Suprapubic skin (tissue), 4 donors: ENCODE measurements at regions not wholly inside any gene's neighbourhood (a gene's known extent, or its start where the extent isn't known, plus 50 kb on each side); places are given as distances from the start of the nearest gene placed in this dataset.

Source experiments
- DNase-seq, 2 donors: peaks; one replicate each; pipeline ENCODE4 v3.0.0-alpha.2; 2019; ENCODE audit warnings: low spot score in 2 of 2
- H3K27ac ChIP-seq: fragments of 200-600 bp; sonication (generic); one replicate; pipeline ENCODE4 v1.5.1; 2019
- H3K27me3 ChIP-seq: fragments of 200-600 bp; sonication (generic); one replicate; pipeline ENCODE4 v1.5.1; 2019
- H3K36me3 ChIP-seq: fragments of 200-600 bp; sonication (generic); one replicate; pipeline ENCODE4 v1.5.1; 2019
- H3K4me1 ChIP-seq: fragments of 200-600 bp; sonication (generic); one replicate; pipeline ENCODE4 v1.5.1; 2019
- H3K4me3 ChIP-seq: fragments of 200-600 bp; sonication (generic); one replicate; pipeline ENCODE4 v1.5.1; 2019; ENCODE audit warnings: mild to moderate bottlenecking
- H3K9me3 ChIP-seq: fragments of 200-600 bp; sonication (generic); one replicate; pipeline ENCODE4 v1.5.1; 2019
- CTCF ChIP-seq, 2 donors: fragments of 200-600 bp in 1 of 2; fragments of 450-650 bp in 1 of 2; sonication (generic) in 1 of 2; IDR thresholded peaks; one replicate each; pipeline ENCODE4 v1.5.1; 2016 to 2019; ENCODE audit warnings: antibody characterized with exemption in 2 of 2, mild to moderate bottlenecking in 1 of 2, moderate library complexity in 1 of 2
- EP300 ChIP-seq: sonication (generic); formaldehyde crosslinking; IDR thresholded peaks from one replicate; pipeline ENCODE4 v1.6.1; 2017; ENCODE audit warnings: antibody characterized with exemption
- POLR2A ChIP-seq, 2 donors: fragments of 450-650 bp; IDR thresholded peaks; one replicate each; pipeline ENCODE4 v1.6.1; 2017; ENCODE audit warnings: antibody characterized with exemption in 2 of 2, mild to moderate bottlenecking in 2 of 2, moderate library complexity in 2 of 2
- POLR2AphosphoS5 ChIP-seq, 3 donors: sonication (generic); formaldehyde crosslinking; IDR thresholded peaks; one replicate each; pipeline ENCODE4 v1.6.1; 2017; ENCODE audit warnings: antibody characterized with exemption in 3 of 3
- WGBS: methylation state at CpG from one replicate; pipeline ENCODE4 v1.1.5; 2018; 5-methylcytosine and 5-hydroxymethylcytosine counted together

- Histone ChIP-seq H3K27me3 (no peaks in the 10 kb centered on the region), H3K36me3 (no peaks in the 10 kb centered on the region), H3K27ac (no peak overlapping the region), H3K4me3 (no peak overlapping the region), H3K9me3 (no peaks in the 10 kb centered on the region), H3K4me1 (peaks cover 9% of the 10 kb centered on the region)
- 95% methylated on average over 2 of the region's 2 CpGs for WGBS
- TF ChIP-seq CTCF (IDR thresholded peaks at IDR 0.05) (no peak), POLR2AphosphoS5 (IDR thresholded peaks at IDR 0.05) (no peak), EP300 (no peak), POLR2A (IDR thresholded peaks at IDR 0.05) (no peak)
- DNase-seq, result no peak
These were observed 355.1 kb upstream of the PTBP2 start for GRCh38 chr1:96366516-96366915.

GRCh38 chr1:96367791-96368190, 353.8 kb upstream of the PTBP2 start:
- no peak overlapping the region for H3K4me3 ChIP-seq
- H3K4me1 ChIP-seq, result peaks cover 9% of the 10 kb centered on the region
- no peaks in the 10 kb centered on the region for H3K9me3 ChIP-seq
- WGBS, result 92% methylated on average over 2 of the region's 2 CpGs
- no peak for TF ChIP-seq EP300
- TF ChIP-seq POLR2AphosphoS5 (IDR thresholded peaks at IDR 0.05), result no peak
- no peak for TF ChIP-seq POLR2A (IDR thresholded peaks at IDR 0.05)
- no peak for DNase-seq
- H3K27me3 ChIP-seq, result no peaks in the 10 kb centered on the region
- no peak overlapping the region for H3K27ac ChIP-seq
- no peaks in the 10 kb centered on the region for H3K36me3 ChIP-seq

- no peaks in the 10 kb centered on the region for H3K36me3 ChIP-seq
- no peak for DNase-seq
- H3K4me3 ChIP-seq, result no peak overlapping the region
- H3K27me3 ChIP-seq, result no peaks in the 10 kb centered on the region
- H3K9me3 ChIP-seq, result no peaks in the 10 kb centered on the region
- WGBS, result 29% methylated on average over 5 of the region's 5 CpGs
- TF ChIP-seq POLR2A (IDR thresholded peaks at IDR 0.05) (no peak), POLR2AphosphoS5 (IDR thresholded peaks at IDR 0.05) (no peak), EP300 (no peak), CTCF (IDR thresholded peaks at IDR 0.05) (no peak)
- H3K4me1 ChIP-seq, result peaks cover 2% of the 10 kb centered on the region
- H3K27ac ChIP-seq, result no peak overlapping the region
These were observed 350.8 kb upstream of the PTBP2 start for GRCh38 chr1:96370757-96371156.

GRCh38 chr1:96372881-96373280, 348.7 kb upstream of the PTBP2 start:
- Histone ChIP-seq H3K27me3 (no peaks in the 10 kb centered on the region), H3K4me1 (no peaks in the 10 kb centered on the region), H3K36me3 (no peaks in the 10 kb centered on the region), H3K27ac (no peak overlapping the region), H3K9me3 (no peaks in the 10 kb centered on the region), H3K4me3 (no peak overlapping the region)
- no peak for DNase-seq
- 63% methylated on average over 1 of the region's 1 CpG for WGBS
- TF ChIP-seq POLR2AphosphoS5 (IDR thresholded peaks at IDR 0.05) (no peak), CTCF (IDR thresholded peaks at IDR 0.05) (no peak), EP300 (no peak), POLR2A (IDR thresholded peaks at IDR 0.05) (no peak)

- WGBS, result 88% methylated on average over 1 of the region's 1 CpG
- Histone ChIP-seq H3K9me3 (no peaks in the 10 kb centered on the region), H3K4me3 (no peak overlapping the region), H3K36me3 (no peaks in the 10 kb centered on the region), H3K4me1 (no peaks in the 10 kb centered on the region), H3K27me3 (no peaks in the 10 kb centered on the region), H3K27ac (no peak overlapping the region)
- no peak for DNase-seq
- TF ChIP-seq CTCF (IDR thresholded peaks at IDR 0.05) (no peak), POLR2AphosphoS5 (IDR thresholded peaks at IDR 0.05) (no peak), EP300 (no peak), POLR2A (IDR thresholded peaks at IDR 0.05) (no peak)
These were observed 347.4 kb upstream of the PTBP2 start for GRCh38 chr1:96374076-96374762.

- Histone ChIP-seq H3K27ac (no peak overlapping the region), H3K36me3 (no peaks in the 10 kb centered on the region), H3K27me3 (no peaks in the 10 kb centered on the region), H3K4me3 (no peak overlapping the region), H3K9me3 (no peaks in the 10 kb centered on the region), H3K4me1 (no peaks in the 10 kb centered on the region)
- DNase-seq, result no peak
- no peak for TF ChIP-seq EP300
- no peak for TF ChIP-seq CTCF (IDR thresholded peaks at IDR 0.05)
- no peak for TF ChIP-seq POLR2AphosphoS5 (IDR thresholded peaks at IDR 0.05)
- TF ChIP-seq POLR2A (IDR thresholded peaks at IDR 0.05), result no peak
- WGBS, result 71% methylated on average over 1 of the region's 1 CpG
These were observed 344.7 kb upstream of the PTBP2 start for GRCh38 chr1:96376846-96377245.
